Liver (tissue), 8 donors: ENCODE measurements at regions not wholly inside any gene's neighbourhood (a gene's known extent, or its start where the extent isn't known, plus 50 kb on each side); places are given as distances from the start of the nearest gene placed in this dataset.

Experiments used
- DNase-seq: peaks from one replicate; pipeline ENCODE4 v3.0.0-alpha.2; 2017; ENCODE audit warnings: low spot score
- H3K27ac ChIP-seq, 2 donors: one replicate each; pipeline ENCODE4 v1.7.0; 2013; ENCODE audit warnings: inconsistent platforms in 2 of 2, low read length in 2 of 2, control low read depth in 1 of 2, low read depth in 1 of 2, mild to moderate bottlenecking in 1 of 2
- H3K27me3 ChIP-seq, 4 donors: one replicate each; pipeline versions ENCODE4 v1.6.1 to v1.7.0; 2013; ENCODE audit warnings: low read length in 3 of 4, inconsistent platforms in 1 of 4, mild to moderate bottlenecking in 1 of 4, moderate library complexity in 1 of 4; ENCODE audit not compliant: control insufficient read depth in 4 of 4, insufficient read depth in 4 of 4
- H3K36me3 ChIP-seq, 4 donors: one replicate each; pipeline versions ENCODE4 v1.6.1 to v1.7.0; 2013; ENCODE audit warnings: low read length in 3 of 4, mild to moderate bottlenecking in 3 of 4, low read depth in 1 of 4, moderate library complexity in 1 of 4; ENCODE audit not compliant: control insufficient read depth in 4 of 4, insufficient read depth in 3 of 4
- H3K4me1 ChIP-seq, 4 donors: one replicate each; pipeline versions ENCODE4 v1.6.1 to v1.7.0; 2013; ENCODE audit warnings: low read length in 3 of 4, mild to moderate bottlenecking in 3 of 4, moderate library complexity in 1 of 4; ENCODE audit not compliant: control insufficient read depth in 4 of 4, insufficient read depth in 4 of 4
- H3K4me3 ChIP-seq, 3 donors: one replicate each; pipeline versions ENCODE4 v1.6.1 to v1.7.0; 2013; ENCODE audit warnings: low read length in 3 of 3, control low read depth in 1 of 3, low read depth in 1 of 3, mild to moderate bottlenecking in 1 of 3
- H3K9ac ChIP-seq, 2 donors: one replicate each; pipeline ENCODE4 v1.7.0; 2013; ENCODE audit warnings: low read length in 2 of 2, mild to moderate bottlenecking in 2 of 2, moderate library complexity in 2 of 2, control low read depth in 1 of 2, low read depth in 1 of 2
- H3K9me3 ChIP-seq, 4 donors: one replicate each; pipeline versions ENCODE4 v1.6.1 to v1.7.0; 2013; ENCODE audit warnings: low read length in 3 of 4; ENCODE audit not compliant: control insufficient read depth in 4 of 4
- CTCF ChIP-seq: fragments of 150-350 bp; IDR thresholded peaks from 2 replicates; pipeline ENCODE4 v1.5.1; 2017; ENCODE audit warnings: improper control_type of control experiment, low read depth, low read length; ENCODE audit not compliant: missing input control
- EGR1 ChIP-seq, 2 donors: IDR thresholded peaks; 2 replicates each; pipeline ENCODE4 v1.6.1; 2016 to 2018; ENCODE audit warnings: antibody characterized with exemption in 2 of 2, low read depth in 2 of 2
- FOXA1 ChIP-seq: IDR thresholded peaks from 2 replicates; pipeline ENCODE4 v1.6.1; 2016; ENCODE audit warnings: antibody characterized with exemption
- FOXA2 ChIP-seq: IDR thresholded peaks from 2 replicates; pipeline ENCODE4 v1.6.1; 2016; ENCODE audit warnings: antibody characterized with exemption
- GABPA ChIP-seq, 2 donors: IDR thresholded peaks in 1 of 2; conservative IDR thresholded peaks in 1 of 2; 2 replicates each; pipeline ENCODE4 v1.6.1; 2016; ENCODE audit warnings: antibody characterized with exemption in 2 of 2, mild to moderate bottlenecking in 1 of 2, moderate library complexity in 1 of 2
- HNF4A ChIP-seq, 2 donors: conservative IDR thresholded peaks; 2 replicates each; pipeline ENCODE4 v1.6.1; 2016; ENCODE audit warnings: antibody characterized with exemption in 2 of 2, mild to moderate bottlenecking in 2 of 2
- HNF4G ChIP-seq: IDR thresholded peaks from 2 replicates; pipeline ENCODE4 v1.6.1; 2016; ENCODE audit warnings: antibody characterized with exemption
- JUND ChIP-seq, 2 donors: IDR thresholded peaks; 2 replicates each; pipeline ENCODE4 v1.6.1; 2016; ENCODE audit warnings: antibody characterized with exemption in 2 of 2
- NR2F2 ChIP-seq: IDR thresholded peaks from 2 replicates; pipeline ENCODE4 v1.6.1; 2016; ENCODE audit warnings: antibody characterized with exemption
- RAD21 ChIP-seq, 2 donors: IDR thresholded peaks; 2 replicates each; pipeline ENCODE4 v1.6.1; 2016; ENCODE audit warnings: antibody characterized with exemption in 2 of 2, mild to moderate bottlenecking in 2 of 2
- RXRA ChIP-seq, 2 donors: IDR thresholded peaks; 2 replicates each; pipeline ENCODE4 v1.6.1; 2017 to 2018; ENCODE audit warnings: antibody characterized with exemption in 2 of 2, mild to moderate bottlenecking in 1 of 2
- SP1 ChIP-seq: IDR thresholded peaks from 2 replicates; pipeline ENCODE4 v1.6.1; 2018; ENCODE audit warnings: antibody characterized with exemption, mild to moderate bottlenecking
- TAF1 ChIP-seq: conservative IDR thresholded peaks from 2 replicates; pipeline ENCODE4 v1.6.1; 2016; ENCODE audit warnings: antibody characterized with exemption, mild to moderate bottlenecking
- ZBTB33 ChIP-seq: IDR thresholded peaks from 2 replicates; pipeline ENCODE4 v1.6.1; 2016; ENCODE audit warnings: antibody characterized with exemption
- WGBS: extraction: QIAGEN DNeasy Blood & Tissue Kit; methylation state at CpG from one replicate; pipeline ENCODE4 v1.1.7; 2013; 5-methylcytosine and 5-hydroxymethylcytosine counted together
- TF ChIP-seq, protein P1 (sequence below): IDR thresholded peaks from 2 replicates; pipeline ENCODE4 v1.6.1; 2016; ENCODE audit warnings: antibody characterized with exemption
- TF ChIP-seq, protein P2 (sequence below): IDR thresholded peaks from 2 replicates; pipeline ENCODE4 v1.6.1; 2016; ENCODE audit warnings: antibody characterized with exemption
- donor health status: healthy.
- donor health status: healthy.
- donor health status: healthy.
- donor health status: healthy.
- donor health status: healthy.

- 65% methylated on average over 2 of the region's 2 CpGs for WGBS
- no peak overlapping the region for H3K4me3 ChIP-seq
- no peaks in the 10 kb centered on the region for H3K9me3 ChIP-seq
- H3K27me3 ChIP-seq, result no peaks in the 10 kb centered on the region
- DNase-seq, result no peak
- H3K27ac ChIP-seq, result no peak overlapping the region
- H3K36me3 ChIP-seq, result no peaks in the 10 kb centered on the region
- no peaks in the 10 kb centered on the region for H3K4me1 ChIP-seq
- no peak overlapping the region for H3K9ac ChIP-seq
- no peak for TF ChIP-seq TAF1
- no peak for TF ChIP-seq ZBTB33
- no peak for TF ChIP-seq SP1
Observed at GRCh38 chr2:156765043-156765442, 328.9 kb downstream of the GPD2 start.

- Histone ChIP-seq H3K4me3 (no peak overlapping the region), H3K4me1 (no peaks in the 10 kb centered on the region), H3K27ac (no peak overlapping the region), H3K9ac (no peak overlapping the region), H3K27me3 (no peaks in the 10 kb centered on the region), H3K36me3 (no peaks in the 10 kb centered on the region), H3K9me3 (peaks cover 0 to 2% (median 0%) of the 10 kb centered on the region in 4 donors)
- no peak for TF ChIP-seq FOXA2
- TF ChIP-seq CTCF, result no peak
- TF ChIP-seq FOXA1, result no peak
- no peak for TF ChIP-seq SP1
- TF ChIP-seq HNF4G, result no peak
- TF ChIP-seq NR2F2, result no peak
- TF ChIP-seq TAF1, result no peak
- TF ChIP-seq, protein P1, sequence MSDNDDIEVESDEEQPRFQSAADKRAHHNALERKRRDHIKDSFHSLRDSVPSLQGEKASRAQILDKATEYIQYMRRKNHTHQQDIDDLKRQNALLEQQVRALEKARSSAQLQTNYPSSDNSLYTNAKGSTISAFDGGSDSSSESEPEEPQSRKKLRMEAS, result no peak
- TF ChIP-seq RXRA (IDR thresholded peaks at IDR 0.05), result no peak
- TF ChIP-seq, protein P2, sequence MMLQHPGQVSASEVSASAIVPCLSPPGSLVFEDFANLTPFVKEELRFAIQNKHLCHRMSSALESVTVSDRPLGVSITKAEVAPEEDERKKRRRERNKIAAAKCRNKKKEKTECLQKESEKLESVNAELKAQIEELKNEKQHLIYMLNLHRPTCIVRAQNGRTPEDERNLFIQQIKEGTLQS, result no peak
- TF ChIP-seq RAD21 (IDR thresholded peaks at IDR 0.05), result no peak
- TF ChIP-seq ZBTB33, result no peak
- no peak for TF ChIP-seq EGR1 (IDR thresholded peaks at IDR 0.05; ENCODE audit: low read depth in 2 of 2)
- no peak for TF ChIP-seq JUND (IDR thresholded peaks at IDR 0.05)
- no peak for TF ChIP-seq HNF4A (conservative IDR thresholded peaks at IDR 0.05)
- no peak for TF ChIP-seq GABPA (IDR thresholded peaks at IDR 0.05 in 1 of 2, conservative IDR thresholded peaks at IDR 0.05 in 1 of 2)
- no peak for DNase-seq
- 75% methylated on average over 1 of the region's 1 CpG for WGBS
Observed at GRCh38 chr2:156765450-156765849, 329.3 kb downstream of the GPD2 start.
